ENCODE measurements at regions not wholly inside any gene's neighbourhood (a gene's known extent, or its start where the extent isn't known, plus 50 kb on each side); places are given as distances from the start of the nearest gene placed in this dataset.

GRCh38 chr9:73753171-73753570, 601.5 kb downstream of the ANXA1 start:
- Mint-ChIP-seq H3K27ac (no peak overlapping the region), H3K4me1 (ENCODE audit: low read depth) (no peaks in the 10 kb centered on the region), H3K36me3 (ENCODE audit: low read depth) (no peaks in the 10 kb centered on the region), H3K9me3 (peaks cover 44% of the 10 kb centered on the region), H3K4me3 (no peak overlapping the region), H3K27me3 (ENCODE audit: insufficient read depth) (no peaks in the 10 kb centered on the region)
- TF ChIP-seq, protein P1, sequence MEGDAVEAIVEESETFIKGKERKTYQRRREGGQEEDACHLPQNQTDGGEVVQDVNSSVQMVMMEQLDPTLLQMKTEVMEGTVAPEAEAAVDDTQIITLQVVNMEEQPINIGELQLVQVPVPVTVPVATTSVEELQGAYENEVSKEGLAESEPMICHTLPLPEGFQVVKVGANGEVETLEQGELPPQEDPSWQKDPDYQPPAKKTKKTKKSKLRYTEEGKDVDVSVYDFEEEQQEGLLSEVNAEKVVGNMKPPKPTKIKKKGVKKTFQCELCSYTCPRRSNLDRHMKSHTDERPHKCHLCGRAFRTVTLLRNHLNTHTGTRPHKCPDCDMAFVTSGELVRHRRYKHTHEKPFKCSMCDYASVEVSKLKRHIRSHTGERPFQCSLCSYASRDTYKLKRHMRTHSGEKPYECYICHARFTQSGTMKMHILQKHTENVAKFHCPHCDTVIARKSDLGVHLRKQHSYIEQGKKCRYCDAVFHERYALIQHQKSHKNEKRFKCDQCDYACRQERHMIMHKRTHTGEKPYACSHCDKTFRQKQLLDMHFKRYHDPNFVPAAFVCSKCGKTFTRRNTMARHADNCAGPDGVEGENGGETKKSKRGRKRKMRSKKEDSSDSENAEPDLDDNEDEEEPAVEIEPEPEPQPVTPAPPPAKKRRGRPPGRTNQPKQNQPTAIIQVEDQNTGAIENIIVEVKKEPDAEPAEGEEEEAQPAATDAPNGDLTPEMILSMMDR (IDR thresholded peaks at IDR 0.05): no peak
- DNase-seq: no peak

DNA sequence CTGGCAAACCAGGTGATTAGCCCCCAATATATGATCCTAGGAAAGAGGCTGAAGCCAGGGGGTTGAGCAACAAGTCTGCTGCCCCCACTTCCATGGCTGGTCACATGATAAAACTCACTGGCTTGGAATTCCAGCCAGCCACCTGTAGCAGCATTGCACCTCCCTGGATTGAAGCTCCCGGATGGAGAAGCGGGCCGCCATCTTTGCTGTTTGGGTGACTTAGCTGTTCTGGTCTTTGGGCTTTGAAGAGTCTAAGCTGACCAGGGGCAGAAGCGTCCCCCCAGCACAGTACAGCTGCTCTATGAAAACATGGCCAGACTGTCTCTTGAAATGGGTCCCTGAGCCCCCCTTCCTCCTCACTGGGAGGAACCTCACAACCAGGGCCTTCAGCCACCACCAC, 610.2 kb downstream of the ANXA1 start:
- H3K4me1 Mint-ChIP-seq (ENCODE audit: low read depth): no peaks in the 10 kb centered on the region
- no peaks in the 10 kb centered on the region; the same call in 1 of the 2 replicates for H3K27me3 Mint-ChIP-seq (ENCODE audit: insufficient read depth)
- TF ChIP-seq, protein P1 (IDR thresholded peaks at IDR 0.05): no peak
- H3K36me3 Mint-ChIP-seq (ENCODE audit: low read depth): no peaks in the 10 kb centered on the region
- H3K27ac Mint-ChIP-seq: no peak overlapping the region
- peaks cover 43% of the 10 kb centered on the region for H3K9me3 Mint-ChIP-seq
- DNase-seq: no peak
- H3K4me3 Mint-ChIP-seq: no peak overlapping the region

- no peak for DNase-seq
- no peaks in the 10 kb centered on the region for H3K27me3 Mint-ChIP-seq (ENCODE audit: insufficient read depth)
- TF ChIP-seq, protein P1 (IDR thresholded peaks at IDR 0.05): no peak
- no peaks in the 10 kb centered on the region for H3K36me3 Mint-ChIP-seq (ENCODE audit: low read depth)
- H3K4me3 Mint-ChIP-seq: no peak overlapping the region
- peaks cover 24% of the 10 kb centered on the region for H3K9me3 Mint-ChIP-seq
- H3K4me1 Mint-ChIP-seq (ENCODE audit: low read depth): no peaks in the 10 kb centered on the region
- H3K27ac Mint-ChIP-seq: no peak overlapping the region
Observed at GRCh38 chr9:73773896-73774295, 622.2 kb downstream of the ANXA1 start.

DNA sequence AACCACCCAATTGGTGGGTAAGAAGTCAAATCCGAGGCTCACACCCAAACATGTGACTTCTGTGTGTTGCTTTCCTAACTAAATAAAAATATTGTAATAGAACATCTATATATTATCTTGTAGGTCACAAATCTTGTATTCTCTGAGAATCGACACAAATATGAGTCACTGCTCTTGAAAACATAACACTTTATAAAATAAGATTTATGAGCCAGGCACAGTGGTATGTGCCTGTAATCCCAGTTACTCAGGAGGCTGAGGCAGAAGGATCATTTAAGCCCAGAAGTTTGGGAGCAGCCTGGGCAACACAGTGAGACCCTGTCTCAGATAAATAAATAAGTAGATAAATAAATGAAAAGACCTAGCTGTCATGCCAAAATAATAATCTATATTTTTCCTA, 624.1 kb downstream of the ANXA1 start:
- TF ChIP-seq, protein P1 (IDR thresholded peaks at IDR 0.05): no peak
- no peak for DNase-seq
- H3K4me1 Mint-ChIP-seq (ENCODE audit: low read depth): no peaks in the 10 kb centered on the region
- H3K9me3 Mint-ChIP-seq: peaks cover 34% of the 10 kb centered on the region
- H3K27me3 Mint-ChIP-seq (ENCODE audit: insufficient read depth): peaks cover 2% of the 10 kb centered on the region; the same call in 1 of the 2 replicates
- H3K27ac Mint-ChIP-seq: no peak overlapping the region
- no peak overlapping the region for H3K4me3 Mint-ChIP-seq
- no peaks in the 10 kb centered on the region for H3K36me3 Mint-ChIP-seq (ENCODE audit: low read depth)

DNA sequence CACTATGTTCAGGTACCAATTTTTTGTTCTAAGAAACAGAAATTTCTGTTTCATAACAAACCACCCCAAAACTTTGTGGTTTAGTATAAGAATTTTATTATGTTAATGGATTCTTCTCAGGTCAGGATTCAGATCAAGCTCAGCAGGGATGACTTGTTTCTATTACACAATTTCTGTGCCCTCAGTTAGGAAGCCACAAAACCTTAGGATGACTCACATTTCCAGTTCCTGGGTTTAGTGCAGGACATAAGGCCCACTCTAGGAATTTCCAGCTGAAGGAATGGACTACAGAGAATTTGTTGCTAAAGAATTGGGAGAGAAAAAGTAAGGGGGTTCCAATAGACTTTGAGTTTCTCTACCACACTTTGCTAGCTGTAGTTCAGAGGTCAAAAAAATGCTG, 629.3 kb downstream of the ANXA1 start:
- DNase-seq: no peak
- TF ChIP-seq, protein P1 (IDR thresholded peaks at IDR 0.05): no peak

DNA sequence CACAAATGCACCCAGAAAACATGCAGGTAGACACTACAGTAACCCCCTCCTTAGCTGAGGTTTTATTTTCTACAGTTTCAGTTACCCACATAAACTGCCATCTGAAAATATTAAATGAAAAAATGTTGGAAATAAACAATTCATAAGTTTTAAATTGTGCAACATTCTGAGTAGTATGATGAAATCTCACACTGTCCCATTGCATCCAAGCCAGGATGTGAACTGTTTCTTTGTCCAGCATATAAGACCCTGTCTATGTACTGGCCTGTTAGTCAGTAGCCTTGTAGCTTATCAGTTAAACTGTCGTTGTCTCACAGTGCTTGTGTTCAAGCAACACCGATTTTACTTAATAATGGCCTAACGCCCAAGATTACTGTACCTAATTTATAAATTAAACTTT, 630.5 kb downstream of the ANXA1 start:
- H3K27ac Mint-ChIP-seq: no peak overlapping the region
- DNase-seq: no peak
- H3K4me3 Mint-ChIP-seq: no peak overlapping the region
- H3K36me3 Mint-ChIP-seq (ENCODE audit: low read depth): no peaks in the 10 kb centered on the region
- TF ChIP-seq, protein P1 (IDR thresholded peaks at IDR 0.05): no peak
- peaks cover 62% of the 10 kb centered on the region for H3K9me3 Mint-ChIP-seq
- H3K4me1 Mint-ChIP-seq (ENCODE audit: low read depth): no peaks in the 10 kb centered on the region
- peaks cover 2% of the 10 kb centered on the region; the same call in 1 of the 2 replicates for H3K27me3 Mint-ChIP-seq (ENCODE audit: insufficient read depth)

More for the DNA sequence above, 629.3 kb downstream of the ANXA1 start:
- Mint-ChIP-seq H3K4me1 (ENCODE audit: low read depth) (no peaks in the 10 kb centered on the region), H3K4me3 (no peak overlapping the region), H3K36me3 (ENCODE audit: low read depth) (no peaks in the 10 kb centered on the region), H3K27me3 (ENCODE audit: insufficient read depth) (peaks cover 2% of the 10 kb centered on the region; the same call in 1 of the 2 replicates), H3K9me3 (peaks cover 49% of the 10 kb centered on the region), H3K27ac (no peak overlapping the region)
